SJSA1 (cell line): ENCODE measurements at regions not wholly inside any gene's neighbourhood (a gene's known extent, or its start where the extent isn't known, plus 50 kb on each side); places are given as distances from the start of the nearest gene placed in this dataset.

ENCODE experiments used
- DNase-seq, 2 experiments: peaks; one replicate each; pipeline ENCODE4 v3.0.0-alpha.2; 2015 to 2020; ENCODE audit warnings: low spot score in 2 of 2, low read depth in 1 of 2
- H3K27ac ChIP-seq: fragments of 250-450 bp; sonication (Bioruptor Pico); 2 replicates; pipeline ENCODE4 v1.5.1; 2020; ENCODE audit warnings: mild to moderate bottlenecking, moderate library complexity
- H3K27me3 ChIP-seq: fragments of 250-450 bp; sonication (Bioruptor Pico); replicated peaks from 2 replicates; pipeline ENCODE4 v1.5.1; 2020; ENCODE audit warnings: mild to moderate bottlenecking, moderate library complexity
- H3K36me3 ChIP-seq: fragments of 250-450 bp; sonication (Bioruptor Pico); 2 replicates; pipeline ENCODE4 v1.5.1; 2020; ENCODE audit warnings: mild to moderate bottlenecking
- H3K4me1 ChIP-seq: fragments of 250-450 bp; sonication (Bioruptor Pico); replicated peaks from 2 replicates; pipeline ENCODE4 v1.6.1; 2021; ENCODE audit warnings: mild to moderate bottlenecking
- H3K4me3 ChIP-seq: fragments of 250-450 bp; sonication (Bioruptor Pico); 2 replicates; pipeline ENCODE4 v1.5.1; 2020; ENCODE audit warnings: mild to moderate bottlenecking
- H3K9me3 ChIP-seq: fragments of 250-450 bp; sonication (Bioruptor Pico); replicated peaks from 2 replicates; pipeline ENCODE4 v1.5.1; 2020; ENCODE audit warnings: mild to moderate bottlenecking

DNA sequence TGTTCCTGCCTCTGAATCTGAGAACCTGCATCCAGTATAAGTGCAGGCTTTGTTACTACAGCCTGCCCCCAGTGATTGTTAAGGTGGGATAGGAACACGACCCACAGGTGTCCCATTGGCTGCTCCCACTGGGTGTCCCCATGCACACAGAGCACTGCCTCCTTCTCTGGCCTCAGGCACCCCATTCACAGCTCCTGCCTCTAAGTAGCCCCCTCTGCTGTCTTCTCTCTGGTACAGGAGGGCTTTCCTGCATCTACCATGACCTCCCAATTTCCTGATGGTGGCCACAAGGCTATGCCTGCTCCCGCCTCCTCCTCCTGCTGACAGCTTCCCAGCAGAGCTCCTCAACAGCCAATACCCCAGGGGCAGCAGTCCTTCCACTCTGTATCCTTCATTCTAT, 238.6 kb upstream of the TMC3 start:
- Histone ChIP-seq H3K27me3 (no peaks in the 10 kb centered on the region; the same call in 1 of the 2 replicates), H3K4me3 (no peak overlapping the region)
- DNase-seq, result no peak

DNA sequence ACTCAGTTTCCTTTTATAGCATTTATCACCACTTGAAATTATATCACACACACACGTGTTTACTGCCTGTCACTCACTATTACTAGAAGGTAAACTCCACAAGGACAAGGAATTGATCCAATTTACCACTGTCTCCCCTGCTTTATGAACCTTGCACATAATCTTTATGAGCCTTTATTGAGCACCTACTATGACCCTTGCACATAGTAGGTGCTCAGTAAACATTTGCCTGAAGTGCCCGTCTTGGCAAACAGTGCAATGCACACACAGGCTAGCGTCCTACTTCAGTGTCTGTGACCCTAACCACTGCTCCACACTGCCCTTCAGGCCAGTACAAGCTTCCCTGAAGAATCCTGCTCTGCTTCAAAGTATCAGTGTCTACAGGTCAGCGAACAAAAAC, 237.7 kb upstream of the TMC3 start:
- no peak overlapping the region for H3K4me3 ChIP-seq
- H3K27ac ChIP-seq, result no peak overlapping the region
- no peaks in the 10 kb centered on the region for H3K9me3 ChIP-seq
- no peaks in the 10 kb centered on the region for H3K36me3 ChIP-seq
- no peak for DNase-seq
- H3K4me1 ChIP-seq, result no peaks in the 10 kb centered on the region
- no peaks in the 10 kb centered on the region; the same call in 1 of the 2 replicates for H3K27me3 ChIP-seq

More for the DNA sequence above, 238.6 kb upstream of the TMC3 start:
- Histone ChIP-seq H3K4me1 (no peaks in the 10 kb centered on the region), H3K36me3 (no peaks in the 10 kb centered on the region), H3K27ac (no peak overlapping the region), H3K9me3 (no peaks in the 10 kb centered on the region)

DNA sequence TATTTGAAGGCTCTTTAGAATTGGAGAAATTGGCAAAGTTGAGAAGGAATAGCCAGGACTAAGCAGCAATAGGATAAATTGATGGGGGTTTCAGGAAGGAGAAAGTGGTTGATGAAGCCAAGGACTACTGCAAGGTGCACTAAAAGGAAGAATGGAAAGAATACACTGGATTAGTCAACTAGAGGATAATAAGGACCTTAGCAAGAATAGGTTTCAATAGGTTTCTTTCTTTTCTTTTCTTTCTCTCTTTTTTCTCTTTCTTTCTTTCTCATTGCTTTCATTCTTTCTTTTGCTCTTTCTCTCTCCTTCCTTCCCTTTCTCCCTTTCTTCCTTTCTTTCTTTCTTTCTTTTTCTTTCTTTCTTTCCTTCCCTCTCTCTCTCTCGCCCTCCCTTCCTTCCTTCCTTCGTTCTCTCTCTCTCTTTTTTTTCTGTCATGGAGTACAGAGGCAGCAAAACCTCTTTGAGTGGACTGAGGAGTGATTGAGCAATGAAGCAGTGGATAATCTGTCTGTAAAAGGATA, 234.4 kb upstream of the TMC3 start:
- no peaks in the 10 kb centered on the region for H3K9me3 ChIP-seq
- H3K4me3 ChIP-seq, result no peak overlapping the region
- no peaks in the 10 kb centered on the region for H3K27me3 ChIP-seq
- no peak for DNase-seq
- no peaks in the 10 kb centered on the region for H3K4me1 ChIP-seq
- no peaks in the 10 kb centered on the region for H3K36me3 ChIP-seq
- no peak overlapping the region for H3K27ac ChIP-seq

DNA sequence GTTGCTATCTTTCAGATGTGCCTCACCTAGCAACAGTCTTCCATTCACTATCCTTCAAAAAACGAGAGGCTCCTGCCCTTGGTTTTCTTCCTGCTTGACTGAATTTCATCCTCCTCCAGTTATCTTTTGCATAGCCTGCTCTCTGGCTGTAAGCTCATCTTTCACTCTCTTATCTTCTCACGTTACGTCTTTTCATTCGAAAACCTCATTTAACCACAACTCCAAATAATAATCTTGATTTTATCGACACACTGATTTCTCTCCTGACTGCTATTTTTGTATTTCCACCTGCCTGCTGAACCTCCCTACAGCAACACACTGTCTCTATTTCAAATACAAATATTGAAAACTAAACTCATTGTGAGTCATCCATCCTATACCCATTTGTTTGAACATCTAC, 230.7 kb upstream of the TMC3 start:
- H3K27ac ChIP-seq, result no peak overlapping the region
- no peaks in the 10 kb centered on the region for H3K27me3 ChIP-seq
- peaks cover 7% of the 10 kb centered on the region for H3K9me3 ChIP-seq
- H3K36me3 ChIP-seq, result no peaks in the 10 kb centered on the region
- no peak for DNase-seq
- no peak overlapping the region for H3K4me3 ChIP-seq
- no peaks in the 10 kb centered on the region for H3K4me1 ChIP-seq

DNA sequence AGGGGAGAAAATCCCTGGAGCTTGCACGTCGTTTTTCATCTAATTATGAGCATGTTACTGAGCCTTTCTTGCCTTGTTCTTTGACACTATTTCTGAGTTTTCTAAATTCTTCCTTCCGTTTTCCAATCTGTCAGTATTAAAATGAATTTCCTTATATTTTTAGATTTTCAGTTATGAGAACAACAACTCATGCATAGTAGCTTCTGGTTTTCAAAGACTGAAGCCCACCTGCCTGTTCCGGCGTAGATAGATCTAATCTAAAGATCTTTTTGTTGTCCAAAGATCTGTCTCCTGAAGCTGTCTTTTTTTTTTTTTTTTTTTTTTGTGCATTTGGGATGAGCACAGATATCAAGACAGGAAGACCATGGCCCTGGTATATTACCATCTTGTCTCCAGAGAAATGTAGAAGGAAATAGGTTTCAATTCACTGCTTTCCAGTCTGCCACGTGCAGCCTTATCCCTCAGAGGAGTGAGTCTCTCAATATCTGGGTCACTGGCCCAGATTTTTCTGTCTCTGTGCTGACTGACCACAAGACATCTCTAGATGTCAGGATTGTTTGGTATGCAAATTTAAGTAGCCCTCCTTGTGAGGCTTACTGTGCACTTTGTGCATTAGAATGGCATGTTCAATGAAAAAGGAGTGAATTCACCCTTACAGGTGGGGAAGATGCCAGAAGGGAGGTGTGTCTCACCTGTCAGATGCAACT, 222.3 kb upstream of the TMC3 start:
- H3K27me3 ChIP-seq, result no peaks in the 10 kb centered on the region
- no peak overlapping the region for H3K4me3 ChIP-seq
- no peaks in the 10 kb centered on the region for H3K36me3 ChIP-seq
- DNase-seq, result no peak
- H3K4me1 ChIP-seq, result no peaks in the 10 kb centered on the region
- H3K9me3 ChIP-seq, result peaks cover 4% of the 10 kb centered on the region; the same call in 1 of the 2 replicates
- H3K27ac ChIP-seq, result no peak overlapping the region

DNA sequence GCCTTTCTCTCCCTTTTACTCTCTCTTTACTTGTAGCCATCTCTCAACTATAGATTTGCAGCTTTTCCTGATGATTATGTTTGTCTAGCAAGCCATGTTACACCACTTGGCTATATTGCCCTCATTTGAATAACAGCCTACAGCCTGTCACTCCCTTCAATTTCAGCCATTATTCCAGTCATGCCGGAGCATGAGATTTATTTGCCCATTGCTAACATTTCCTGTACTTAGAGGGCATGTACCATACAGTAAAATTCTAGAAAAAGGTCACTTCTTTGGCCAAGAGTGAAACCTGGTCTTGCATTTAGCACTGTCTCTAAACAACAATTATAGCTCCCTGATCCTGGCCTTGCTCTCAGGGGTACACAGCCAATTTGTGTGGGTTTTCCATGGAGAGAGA, 221.7 kb upstream of the TMC3 start:
- Histone ChIP-seq H3K27me3 (no peaks in the 10 kb centered on the region), H3K4me1 (no peaks in the 10 kb centered on the region), H3K9me3 (peaks cover under 1% of the 10 kb centered on the region; the same call in 1 of the 2 replicates), H3K27ac (no peak overlapping the region), H3K36me3 (no peaks in the 10 kb centered on the region), H3K4me3 (no peak overlapping the region)
- DNase-seq, result no peak

DNA sequence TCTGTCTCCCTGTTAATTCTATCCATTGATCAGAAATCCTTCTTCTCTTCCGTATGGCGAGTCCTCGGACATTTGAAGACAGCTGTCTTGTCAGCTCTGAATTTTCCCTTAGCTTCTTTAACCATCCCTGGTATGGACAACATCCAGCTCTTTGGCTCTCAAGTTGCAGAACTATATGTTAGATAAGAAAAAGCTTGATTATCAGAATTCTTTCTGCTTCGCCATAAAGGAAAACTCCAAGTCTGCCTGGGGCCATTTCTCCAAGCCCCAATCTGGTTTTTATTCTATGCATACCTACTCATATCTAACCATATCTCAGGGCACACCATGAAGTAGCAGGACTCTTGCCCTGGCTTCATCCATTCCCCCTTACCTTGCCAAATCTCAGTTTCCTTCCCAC, 215.7 kb upstream of the TMC3 start:
- Histone ChIP-seq H3K4me1 (no peaks in the 10 kb centered on the region), H3K9me3 (no peaks in the 10 kb centered on the region), H3K27ac (no peak overlapping the region), H3K36me3 (no peaks in the 10 kb centered on the region), H3K4me3 (no peak overlapping the region), H3K27me3 (no peaks in the 10 kb centered on the region)
- no peak for DNase-seq

DNA sequence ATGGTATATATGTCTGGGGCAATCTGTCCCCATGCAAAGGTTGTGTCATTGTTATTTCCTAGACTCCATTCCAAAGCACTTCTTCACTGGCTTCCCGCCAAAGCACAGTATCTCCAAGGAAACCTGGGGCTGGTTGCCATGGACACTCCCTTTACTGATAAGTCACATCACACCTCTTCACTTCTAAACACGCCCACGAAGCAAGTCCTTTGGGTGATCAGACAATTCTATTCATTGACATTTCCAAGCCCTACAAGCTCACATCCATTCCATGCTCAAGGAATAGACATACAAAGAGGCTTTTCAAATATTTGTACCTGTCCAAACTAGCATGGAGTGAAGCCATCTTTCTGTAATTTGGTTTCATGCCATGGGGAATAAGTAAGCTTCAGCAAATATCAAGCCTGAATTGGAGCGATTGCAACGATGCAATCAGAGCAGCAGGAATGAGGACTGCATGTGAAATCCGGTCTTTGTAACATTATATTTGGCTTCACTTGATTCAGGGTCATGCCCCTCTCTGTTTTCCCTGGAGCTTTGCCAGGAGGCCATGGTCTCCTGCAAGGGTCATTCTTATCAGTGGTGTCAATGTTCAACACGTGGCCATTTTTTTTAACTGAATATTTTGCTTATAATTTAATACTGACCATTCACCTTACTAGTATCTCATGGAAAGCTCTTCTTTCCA, 201.6 kb upstream of the TMC3 start:
- no peak for DNase-seq
- Histone ChIP-seq H3K27ac (no peak overlapping the region), H3K36me3 (no peaks in the 10 kb centered on the region), H3K27me3 (no peaks in the 10 kb centered on the region), H3K9me3 (no peaks in the 10 kb centered on the region), H3K4me3 (no peak overlapping the region), H3K4me1 (no peaks in the 10 kb centered on the region)

DNA sequence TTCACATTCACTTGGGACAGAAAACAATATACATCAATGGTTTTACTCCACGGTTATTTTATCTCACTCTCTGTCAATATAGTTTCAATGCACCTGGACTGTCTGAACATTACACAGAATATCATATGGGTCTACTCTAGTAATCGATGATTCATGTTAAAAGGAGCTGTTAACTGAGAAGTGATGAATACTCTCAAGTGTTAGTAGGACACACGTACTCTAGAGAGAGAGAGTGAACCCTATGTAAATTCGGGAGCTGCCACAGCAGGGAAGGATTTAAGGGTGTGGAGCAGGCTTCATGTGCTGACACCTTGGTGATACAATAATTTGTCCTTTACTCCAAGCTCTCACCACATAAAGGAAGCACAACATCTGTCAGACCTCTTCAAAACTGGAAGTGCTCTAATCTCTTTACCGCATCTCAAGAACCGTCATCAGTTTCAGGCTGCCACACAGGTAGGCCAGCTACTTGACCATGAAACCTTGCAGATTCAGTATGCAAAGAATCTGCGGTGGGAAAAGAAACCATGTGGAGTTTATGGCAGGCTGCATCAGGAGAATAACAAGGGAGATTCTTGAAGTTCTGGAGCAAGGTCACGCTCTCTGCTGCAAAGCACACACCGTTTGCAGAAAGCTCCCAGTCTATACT, 199.2 kb upstream of the TMC3 start:
- H3K36me3 ChIP-seq, result no peaks in the 10 kb centered on the region
- DNase-seq, result no peak
- H3K4me1 ChIP-seq, result no peaks in the 10 kb centered on the region
- H3K27me3 ChIP-seq, result no peaks in the 10 kb centered on the region
- no peaks in the 10 kb centered on the region for H3K9me3 ChIP-seq
- no peak overlapping the region for H3K27ac ChIP-seq
- H3K4me3 ChIP-seq, result no peak overlapping the region

DNA sequence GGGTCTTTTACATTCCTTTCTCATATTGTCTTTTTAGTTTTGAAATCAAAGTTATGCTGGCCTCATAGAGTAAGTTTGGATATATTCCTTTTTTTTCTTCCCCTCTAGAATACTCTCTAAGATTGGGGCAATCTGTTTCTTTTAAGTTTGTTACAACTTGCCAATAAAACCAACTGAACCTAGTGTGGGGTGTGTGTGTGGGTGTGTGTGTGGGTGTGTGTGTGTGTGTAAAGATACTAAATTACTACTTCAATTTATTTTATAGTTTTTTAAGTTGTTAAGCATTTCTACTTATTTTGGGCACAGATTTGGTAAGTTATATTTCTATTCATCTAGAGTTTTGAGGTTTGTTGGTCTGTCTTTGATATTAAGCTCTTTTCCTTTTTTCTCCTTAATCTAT, 198.2 kb upstream of the TMC3 start:
- Histone ChIP-seq H3K27me3 (no peaks in the 10 kb centered on the region), H3K9me3 (no peaks in the 10 kb centered on the region), H3K4me1 (no peaks in the 10 kb centered on the region), H3K4me3 (no peak overlapping the region), H3K36me3 (no peaks in the 10 kb centered on the region), H3K27ac (no peak overlapping the region)
- no peak for DNase-seq

DNA sequence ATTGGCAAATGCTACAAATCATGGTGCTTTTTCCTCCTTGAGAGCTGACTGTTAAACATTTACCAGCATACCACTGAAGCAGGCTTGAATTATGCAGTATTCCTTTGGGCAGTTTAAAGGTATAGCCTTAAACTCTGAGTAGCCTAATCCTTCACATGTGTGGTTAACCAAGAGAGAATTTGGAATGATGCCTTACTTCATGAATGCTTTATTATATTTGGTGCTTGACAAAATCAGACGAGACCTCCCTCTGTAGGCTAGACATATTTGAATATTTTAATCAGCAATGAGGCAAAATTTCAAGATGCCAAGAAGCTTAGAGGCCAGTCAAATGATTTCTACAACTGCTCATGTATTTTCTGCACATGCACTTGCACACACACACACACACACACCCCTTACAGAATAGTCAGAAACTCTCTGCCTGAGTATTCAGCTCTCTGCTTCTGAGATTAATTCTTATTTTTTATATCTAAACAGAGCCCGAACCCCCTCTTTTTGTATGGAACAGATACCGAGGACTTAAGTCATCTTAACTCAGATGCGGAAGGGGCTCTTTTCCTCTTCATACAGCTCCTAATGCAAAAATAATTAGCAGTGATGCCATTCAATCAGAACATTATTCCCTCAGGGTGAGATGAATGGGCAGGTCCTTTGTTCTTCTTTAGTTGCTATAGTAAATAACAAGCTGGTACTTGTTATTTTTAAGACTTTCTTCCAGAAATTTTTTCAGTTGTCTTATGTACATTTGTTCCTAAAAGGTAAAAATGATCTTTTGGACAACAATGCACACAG, 195.5 kb upstream of the TMC3 start:
- H3K36me3 ChIP-seq, result no peaks in the 10 kb centered on the region
- no peak overlapping the region for H3K4me3 ChIP-seq
- no peaks in the 10 kb centered on the region for H3K27me3 ChIP-seq
- H3K27ac ChIP-seq, result no peak overlapping the region
- H3K4me1 ChIP-seq, result no peaks in the 10 kb centered on the region
- no peak for DNase-seq
- H3K9me3 ChIP-seq, result no peaks in the 10 kb centered on the region

DNA sequence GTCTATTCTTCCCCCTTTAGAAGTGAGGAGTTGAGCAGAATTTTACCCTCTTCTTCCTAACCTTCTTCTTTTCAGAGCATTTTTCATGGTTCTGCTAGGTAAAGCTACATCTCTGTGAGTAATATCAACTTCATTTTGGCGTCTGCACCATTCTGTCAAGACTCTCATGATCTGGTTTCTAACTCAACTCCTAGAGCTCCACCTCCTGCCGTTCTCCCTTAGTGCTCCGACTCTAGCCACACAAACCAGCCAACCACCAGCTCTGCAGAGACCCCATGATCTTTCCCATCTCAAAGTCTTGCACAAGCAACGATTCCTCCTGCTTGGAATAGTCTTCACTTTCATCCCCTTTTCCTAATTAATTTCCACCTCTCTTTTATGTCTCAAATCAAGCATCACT, 193.9 kb upstream of the TMC3 start:
- no peak for DNase-seq
- no peak overlapping the region for H3K27ac ChIP-seq
- no peak overlapping the region for H3K4me3 ChIP-seq
- no peaks in the 10 kb centered on the region for H3K27me3 ChIP-seq
- H3K4me1 ChIP-seq, result no peaks in the 10 kb centered on the region
- H3K9me3 ChIP-seq, result no peaks in the 10 kb centered on the region
- no peaks in the 10 kb centered on the region for H3K36me3 ChIP-seq

DNA sequence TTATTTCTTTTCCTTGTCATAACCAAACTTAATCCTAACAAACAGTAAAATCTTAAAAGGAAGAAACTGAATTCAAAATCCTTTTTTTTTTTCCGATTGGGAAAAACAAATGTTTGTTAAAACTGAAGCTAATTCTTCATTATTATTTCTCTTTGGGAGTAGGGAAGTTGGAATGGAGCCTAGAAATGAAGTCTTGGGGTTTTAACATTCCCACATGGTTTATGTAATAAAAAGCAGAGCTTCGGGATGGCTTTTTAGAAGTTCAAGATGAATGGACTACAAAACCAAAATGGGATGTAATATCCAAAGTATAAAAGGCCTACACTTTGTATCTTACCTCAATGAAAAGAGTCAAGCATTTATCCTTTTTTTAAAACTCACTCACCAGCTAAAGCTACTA, 189.0 kb upstream of the TMC3 start:
- H3K9me3 ChIP-seq, result no peaks in the 10 kb centered on the region
- no peaks in the 10 kb centered on the region for H3K27me3 ChIP-seq
- no peaks in the 10 kb centered on the region for H3K4me1 ChIP-seq
- H3K36me3 ChIP-seq, result no peaks in the 10 kb centered on the region
- DNase-seq, result no peak
- H3K4me3 ChIP-seq, result no peak overlapping the region
- H3K27ac ChIP-seq, result no peak overlapping the region
